Hepatocyte (in vitro differentiated cells): ENCODE measurements at regions not wholly inside any gene's neighbourhood (a gene's known extent, or its start where the extent isn't known, plus 50 kb on each side); places are given as distances from the start of the nearest gene placed in this dataset.
"Not testable (repeated sequence)": the region's sequence is repeated elsewhere in the genome, so short reads cannot be mapped to it uniquely, and the experiment has no call there.

ENCODE experiments used
- DNase-seq: peaks from one replicate; pipeline ENCODE4 v3.0.0-alpha.2; 2016; ENCODE audit warnings: low spot score
- H2AFZ ChIP-seq: fragments of 200-600 bp; sonication (generic); 2 replicates; pipeline ENCODE4 v1.6.0; 2016; ENCODE audit warnings: antibody characterized with exemption, mild to moderate bottlenecking
- H3K27ac ChIP-seq: fragments of 200-600 bp; sonication (generic); 2 replicates; pipeline ENCODE4 v1.5.1; 2016; ENCODE audit warnings: mild to moderate bottlenecking
- H3K27me3 ChIP-seq: fragments of 200-600 bp; sonication (generic); 2 replicates; pipeline ENCODE4 v1.6.1; 2016
- H3K36me3 ChIP-seq: fragments of 200-600 bp; sonication (generic); replicated peaks from 2 replicates; pipeline ENCODE4 v1.5.1; 2016; ENCODE audit warnings: low read depth; ENCODE audit not compliant: insufficient read depth
- H3K4me1 ChIP-seq: fragments of 200-600 bp; sonication (generic); 2 replicates; pipeline ENCODE4 v1.5.1; 2016; ENCODE audit warnings: mild to moderate bottlenecking, moderate library complexity; ENCODE audit not compliant: insufficient read depth
- H3K4me2 ChIP-seq: fragments of 200-600 bp; sonication (generic); 2 replicates; pipeline ENCODE4 v1.6.0; 2016
- H3K4me3 ChIP-seq: fragments of 200-600 bp; sonication (generic); 2 replicates; pipeline ENCODE4 v1.5.1; 2016; ENCODE audit warnings: mild to moderate bottlenecking
- H3K79me2 ChIP-seq: fragments of 200-600 bp; sonication (generic); 2 replicates; pipeline ENCODE4 v1.6.0; 2017; ENCODE audit warnings: mild to moderate bottlenecking
- H3K9me2 ChIP-seq: fragments of 200-600 bp; sonication (generic); replicated peaks from 2 replicates; pipeline ENCODE4 v1.6.0; 2017; ENCODE audit warnings: mild to moderate bottlenecking; ENCODE audit not compliant: insufficient read depth
- H3K9me3 ChIP-seq: fragments of 200-600 bp; sonication (generic); 2 replicates; pipeline ENCODE4 v1.5.1; 2016; ENCODE audit warnings: low read depth, mild to moderate bottlenecking
- H4K20me1 ChIP-seq: fragments of 200-600 bp; sonication (generic); 2 replicates; pipeline ENCODE4 v1.6.0; 2016; ENCODE audit warnings: mild to moderate bottlenecking; ENCODE audit not compliant: insufficient read depth, poor library complexity, severe bottlenecking
- WGBS: methylation state at CpG from one replicate; pipeline ENCODE4 v1.1.6; 2016; ENCODE audit warnings: low lambda C conversion rate; ENCODE audit errors: missing lambda C conversion rate; 5-methylcytosine and 5-hydroxymethylcytosine counted together

DNA sequence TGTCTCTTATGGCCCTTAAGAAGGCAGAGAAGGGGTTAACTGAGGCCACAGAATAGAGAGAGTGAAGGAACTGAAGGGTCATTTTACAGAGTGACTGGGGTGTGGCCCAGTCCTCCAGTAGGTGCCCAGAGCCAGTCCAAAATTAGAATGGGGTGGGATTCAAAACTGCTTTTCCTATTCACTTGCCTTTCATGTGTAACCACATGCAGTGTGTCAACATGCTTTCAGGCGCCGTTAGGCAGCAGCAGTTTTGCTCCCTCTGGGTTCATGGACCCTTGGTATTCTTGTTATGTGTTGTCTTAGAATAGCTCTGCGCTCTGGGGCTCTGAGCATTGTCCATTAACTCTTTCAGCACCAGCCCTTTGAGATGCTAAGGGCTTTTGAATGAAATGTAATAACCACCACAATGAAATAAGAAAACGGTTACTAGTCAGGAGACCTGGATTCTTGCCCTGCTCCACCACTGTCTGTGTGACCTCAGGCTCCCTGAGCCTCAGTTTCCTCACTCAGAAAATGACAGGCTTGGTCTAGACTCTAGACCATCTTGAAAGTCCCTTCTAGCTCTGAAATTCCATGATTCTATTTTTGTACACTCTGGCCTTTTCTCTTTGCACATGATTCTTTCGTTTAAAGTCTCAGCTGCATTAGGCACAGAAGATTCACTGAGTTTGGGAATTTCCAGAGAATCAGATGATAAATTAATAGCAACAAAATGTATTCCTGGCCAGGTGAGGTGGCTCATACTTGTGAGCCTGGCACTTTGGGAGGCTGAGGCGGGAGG is 123.0 kb downstream of the SRGAP2 start:
- not testable (repeated sequence) for H3K9me3 ChIP-seq, H3K27me3 ChIP-seq, H3K4me1 ChIP-seq, H3K27ac ChIP-seq, H3K4me3 ChIP-seq, DNase-seq, H2AFZ ChIP-seq, H3K79me2 ChIP-seq, H3K36me3 ChIP-seq, H3K9me2 ChIP-seq, H3K4me2 ChIP-seq, H4K20me1 ChIP-seq
- WGBS = 60% methylated on average over 4 of the region's 6 CpGs

DNA sequence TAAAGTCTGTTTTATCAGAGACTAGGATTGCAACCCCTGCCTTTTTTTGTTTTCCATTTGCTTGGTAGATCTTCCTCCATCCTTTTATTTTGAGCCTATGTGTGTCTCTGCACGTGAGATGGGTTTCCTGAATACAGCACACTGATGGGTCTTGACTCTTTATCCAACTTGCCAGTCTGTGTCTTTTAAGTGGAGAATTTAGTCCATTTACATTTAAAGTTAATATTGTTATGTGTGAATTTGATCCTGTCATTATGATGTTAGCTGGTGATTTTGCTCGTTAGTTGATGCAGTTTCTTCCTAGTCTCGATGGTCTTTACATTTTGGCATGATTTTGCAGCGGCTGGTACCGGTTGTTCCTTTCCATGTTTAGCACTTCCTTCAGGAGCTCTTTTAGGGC is 128.3 kb downstream of the SRGAP2 start:
- not testable (repeated sequence) for DNase-seq

GRCh38 chr1:206333316-206333715 is 130.0 kb downstream of the SRGAP2 start:
- not testable (repeated sequence) for DNase-seq, H2AFZ ChIP-seq, H3K9me3 ChIP-seq, H3K4me3 ChIP-seq, H3K27me3 ChIP-seq, H4K20me1 ChIP-seq, H3K4me1 ChIP-seq, H3K4me2 ChIP-seq, H3K79me2 ChIP-seq, H3K27ac ChIP-seq, H3K9me2 ChIP-seq, H3K36me3 ChIP-seq
- WGBS = 92% methylated on average over 12 of the region's 13 CpGs

More for the DNA sequence above, 128.3 kb downstream of the SRGAP2 start:
- H3K27me3 ChIP-seq, H3K4me2 ChIP-seq, H3K27ac ChIP-seq, H3K9me2 ChIP-seq, H3K4me3 ChIP-seq, H2AFZ ChIP-seq, H3K4me1 ChIP-seq, H3K79me2 ChIP-seq, H3K9me3 ChIP-seq, H4K20me1 ChIP-seq, H3K36me3 ChIP-seq: not testable (repeated sequence)
- 100% methylated on average over 2 of the region's 5 CpGs for WGBS

- H2AFZ ChIP-seq, H4K20me1 ChIP-seq, H3K27me3 ChIP-seq, H3K4me1 ChIP-seq, H3K79me2 ChIP-seq, H3K9me3 ChIP-seq, H3K9me2 ChIP-seq, H3K36me3 ChIP-seq, H3K27ac ChIP-seq, H3K4me3 ChIP-seq, DNase-seq, H3K4me2 ChIP-seq: not testable (repeated sequence)
Measured at GRCh38 chr1:206333897-206334296, 130.6 kb downstream of the SRGAP2 start.

DNA sequence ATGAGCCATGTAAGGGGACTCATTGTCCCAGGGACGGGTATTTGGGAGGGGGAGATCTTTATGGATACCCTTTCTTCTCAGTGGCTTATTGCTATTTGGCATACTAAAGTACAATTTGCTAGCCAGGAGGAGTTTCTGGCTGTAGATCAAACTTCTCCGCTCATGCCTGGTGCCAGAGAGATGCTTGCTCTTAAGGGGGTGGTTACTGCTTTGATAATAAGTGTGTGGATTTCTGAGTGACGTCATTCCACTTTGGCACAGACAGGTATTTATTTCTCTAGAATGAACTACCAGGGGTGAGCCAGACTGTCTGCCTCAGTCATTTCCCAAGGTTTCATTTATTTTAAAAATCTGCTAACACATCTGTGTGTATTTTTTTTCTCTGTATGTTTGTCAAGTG is 131.1 kb downstream of the SRGAP2 start:
- not testable (repeated sequence) for H3K4me1 ChIP-seq, H3K4me3 ChIP-seq, H3K4me2 ChIP-seq, H3K36me3 ChIP-seq, DNase-seq, H3K79me2 ChIP-seq, H2AFZ ChIP-seq, H3K27me3 ChIP-seq, H4K20me1 ChIP-seq, H3K9me3 ChIP-seq, H3K9me2 ChIP-seq, H3K27ac ChIP-seq
- 77% methylated on average over 3 of the region's 3 CpGs for WGBS

GRCh38 chr1:206335162-206335561 is 131.8 kb downstream of the SRGAP2 start:
- H3K4me2 ChIP-seq, H3K4me1 ChIP-seq, H3K36me3 ChIP-seq, H3K27me3 ChIP-seq, H3K79me2 ChIP-seq, H3K9me3 ChIP-seq, H3K9me2 ChIP-seq, H2AFZ ChIP-seq, H4K20me1 ChIP-seq, DNase-seq, H3K4me3 ChIP-seq, H3K27ac ChIP-seq: not testable (repeated sequence)

- not testable (repeated sequence) for H3K4me2 ChIP-seq, H3K27ac ChIP-seq, H3K4me3 ChIP-seq, DNase-seq, H3K9me2 ChIP-seq, H3K27me3 ChIP-seq, H3K4me1 ChIP-seq, H2AFZ ChIP-seq, H3K36me3 ChIP-seq, H4K20me1 ChIP-seq, H3K9me3 ChIP-seq, H3K79me2 ChIP-seq
- WGBS = 85% methylated on average over 3 of the region's 10 CpGs
Measured at GRCh38 chr1:206335875-206336846, 132.8 kb downstream of the SRGAP2 start.

GRCh38 chr1:206337024-206337423 is 133.3 kb upstream of the IKBKE start:
- not testable (repeated sequence) for H3K79me2 ChIP-seq, H3K4me1 ChIP-seq, H2AFZ ChIP-seq, H3K4me3 ChIP-seq, H3K36me3 ChIP-seq, H3K27me3 ChIP-seq, H4K20me1 ChIP-seq, DNase-seq, H3K27ac ChIP-seq, H3K9me2 ChIP-seq, H3K4me2 ChIP-seq, H3K9me3 ChIP-seq
- WGBS = 82% methylated on average over 1 of the region's 4 CpGs
